ENCODE measurements at regions not wholly inside any gene's neighbourhood (a gene's known extent, or its start where the extent isn't known, plus 50 kb on each side); places are given as distances from the start of the nearest gene placed in this dataset.

DNA sequence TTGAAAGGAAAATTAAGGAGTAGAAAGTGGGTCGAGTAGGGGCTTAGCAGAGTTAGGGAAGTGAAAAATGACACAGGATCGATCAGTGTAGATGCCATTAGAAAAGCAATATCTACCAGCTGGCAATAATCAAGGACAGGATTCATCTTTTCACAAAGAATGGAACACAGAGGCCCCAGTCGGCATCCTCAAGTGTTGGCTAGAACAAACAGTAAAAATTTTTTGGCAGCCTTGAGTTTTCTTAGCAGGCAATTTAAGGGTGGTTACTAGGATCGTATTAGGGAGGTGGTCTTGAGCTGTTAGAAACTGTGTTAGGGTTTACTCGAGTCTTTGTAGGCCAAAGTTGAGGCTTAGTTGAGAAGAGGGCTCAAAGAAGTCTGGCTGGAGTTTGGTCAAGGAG, 658.8 kb upstream of the SGO1 start:
- TF ChIP-seq, protein P1, sequence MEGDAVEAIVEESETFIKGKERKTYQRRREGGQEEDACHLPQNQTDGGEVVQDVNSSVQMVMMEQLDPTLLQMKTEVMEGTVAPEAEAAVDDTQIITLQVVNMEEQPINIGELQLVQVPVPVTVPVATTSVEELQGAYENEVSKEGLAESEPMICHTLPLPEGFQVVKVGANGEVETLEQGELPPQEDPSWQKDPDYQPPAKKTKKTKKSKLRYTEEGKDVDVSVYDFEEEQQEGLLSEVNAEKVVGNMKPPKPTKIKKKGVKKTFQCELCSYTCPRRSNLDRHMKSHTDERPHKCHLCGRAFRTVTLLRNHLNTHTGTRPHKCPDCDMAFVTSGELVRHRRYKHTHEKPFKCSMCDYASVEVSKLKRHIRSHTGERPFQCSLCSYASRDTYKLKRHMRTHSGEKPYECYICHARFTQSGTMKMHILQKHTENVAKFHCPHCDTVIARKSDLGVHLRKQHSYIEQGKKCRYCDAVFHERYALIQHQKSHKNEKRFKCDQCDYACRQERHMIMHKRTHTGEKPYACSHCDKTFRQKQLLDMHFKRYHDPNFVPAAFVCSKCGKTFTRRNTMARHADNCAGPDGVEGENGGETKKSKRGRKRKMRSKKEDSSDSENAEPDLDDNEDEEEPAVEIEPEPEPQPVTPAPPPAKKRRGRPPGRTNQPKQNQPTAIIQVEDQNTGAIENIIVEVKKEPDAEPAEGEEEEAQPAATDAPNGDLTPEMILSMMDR (IDR thresholded peaks at IDR 0.05), result no peak
- TF ChIP-seq CHD2 (IDR thresholded peaks at IDR 0.05; ENCODE audit: low read length, partially characterized antibody), result no peak
- no peak for TF ChIP-seq NR3C1 (IDR thresholded peaks at IDR 0.05)

Data from A549 (cell line).